Lung (tissue), 11 donors: ENCODE measurements at regions not wholly inside any gene's neighbourhood (a gene's known extent, or its start where the extent isn't known, plus 50 kb on each side); places are given as distances from the start of the nearest gene placed in this dataset.
A peak's percentile ranks its signal among the peaks of the same experiment; 100 is the strongest.

Experiments
- ATAC-seq: fragments of 200-7000 bp; cut with Tn5 transposase; one replicate; pipeline ENCODE4 v1.9.1; 2020; ENCODE audit warnings: moderate number of reproducible peaks; ENCODE audit not compliant: insufficient read depth, low FRiP score
- DNase-seq, 3 donors: peaks; one replicate each; pipeline ENCODE4 v3.0.0-alpha.2; 2013 to 2017
- H3K27ac ChIP-seq, 2 donors: one replicate each; pipeline ENCODE4 v1.5.1; 2013; ENCODE audit warnings: mild to moderate bottlenecking in 2 of 2, moderate library complexity in 2 of 2, control low read depth in 1 of 2, inconsistent platforms in 1 of 2, low read depth in 1 of 2, low read length in 1 of 2
- H3K27me3 ChIP-seq, 3 donors: one replicate each; pipeline ENCODE4 v1.5.1; 2013; ENCODE audit warnings: low read length in 2 of 3; ENCODE audit not compliant: control insufficient read depth in 3 of 3, insufficient read depth in 3 of 3
- H3K36me3 ChIP-seq, 4 donors: one replicate each; pipeline ENCODE4 v1.5.1; 2013; ENCODE audit warnings: low read length in 4 of 4, mild to moderate bottlenecking in 1 of 4, moderate library complexity in 1 of 4; ENCODE audit not compliant: control insufficient read depth in 4 of 4, insufficient read depth in 4 of 4
- H3K4me1 ChIP-seq, 5 donors: one replicate each; pipeline ENCODE4 v1.5.1; 2013; ENCODE audit warnings: low read length in 5 of 5, mild to moderate bottlenecking in 2 of 5, moderate library complexity in 1 of 5; ENCODE audit not compliant: control insufficient read depth in 5 of 5, insufficient read depth in 5 of 5
- H3K4me3 ChIP-seq: one replicate; pipeline ENCODE4 v1.5.1; 2013; ENCODE audit warnings: mild to moderate bottlenecking, control low read depth, moderate library complexity
- H3K9ac ChIP-seq, 2 donors: one replicate each; pipeline ENCODE4 v1.5.1; 2013; ENCODE audit warnings: low read length in 2 of 2, control low read depth in 1 of 2; ENCODE audit not compliant: insufficient read depth in 1 of 2
- H3K9me3 ChIP-seq, 4 donors: one replicate each; pipeline ENCODE4 v1.5.1; 2013; ENCODE audit warnings: low read length in 3 of 4, mild to moderate bottlenecking in 1 of 4, moderate library complexity in 1 of 4; ENCODE audit not compliant: control insufficient read depth in 4 of 4, insufficient read depth in 3 of 4
- WGBS, 2 donors: extraction: QIAGEN DNeasy Blood & Tissue Kit; methylation state at CpG; one replicate each; pipeline ENCODE4 v1.1.7; 2013; 5-methylcytosine and 5-hydroxymethylcytosine counted together
- TF ChIP-seq, protein P1 (sequence below): IDR thresholded peaks from 2 replicates; pipeline ENCODE4 v1.5.1; 2012; ENCODE audit warnings: mild to moderate bottlenecking; ENCODE audit errors: control extremely low read depth, extremely low read depth
- donor health status: control.
- donor health status: control.
- donor health status: Bipolar disorder and iron deficiency.
- donor health status: healthy.
- donor health status: DM: yes; HTN: yes; CAD: no.

DNA sequence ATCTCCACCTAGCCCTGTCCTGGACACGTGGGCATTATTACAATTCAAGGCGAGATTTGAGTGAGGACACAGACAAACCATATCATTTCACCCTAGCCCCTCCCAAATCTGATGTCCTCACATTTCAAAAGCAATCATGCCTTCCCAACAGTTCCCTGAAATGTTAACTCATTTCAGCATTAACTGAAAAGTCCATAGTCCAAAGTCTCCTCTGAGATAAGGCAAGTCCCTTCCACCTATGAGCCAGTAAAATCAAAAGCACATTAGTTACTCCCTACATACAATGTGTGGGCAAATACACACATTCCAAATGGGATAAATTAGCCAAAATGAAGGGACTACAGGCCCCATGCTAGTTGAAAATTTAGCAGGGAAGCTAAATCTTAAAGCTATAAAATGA is 546.0 kb upstream of the LMO3 start:
- H3K27ac ChIP-seq: no peak overlapping the region
- H3K9ac ChIP-seq: no peak overlapping the region
- peaks cover 0 to 7% (median 0%) of the 10 kb centered on the region in 4 donors for H3K9me3 ChIP-seq
- no peaks in the 10 kb centered on the region for H3K36me3 ChIP-seq
- no peaks in the 10 kb centered on the region for H3K27me3 ChIP-seq
- ATAC-seq (no peak), DNase-seq (no peak)
- no peaks in the 10 kb centered on the region for H3K4me1 ChIP-seq
- WGBS, 2 donors: 86 to 87% methylated on average over 2 of the region's 2 CpGs
- TF ChIP-seq, protein P1, sequence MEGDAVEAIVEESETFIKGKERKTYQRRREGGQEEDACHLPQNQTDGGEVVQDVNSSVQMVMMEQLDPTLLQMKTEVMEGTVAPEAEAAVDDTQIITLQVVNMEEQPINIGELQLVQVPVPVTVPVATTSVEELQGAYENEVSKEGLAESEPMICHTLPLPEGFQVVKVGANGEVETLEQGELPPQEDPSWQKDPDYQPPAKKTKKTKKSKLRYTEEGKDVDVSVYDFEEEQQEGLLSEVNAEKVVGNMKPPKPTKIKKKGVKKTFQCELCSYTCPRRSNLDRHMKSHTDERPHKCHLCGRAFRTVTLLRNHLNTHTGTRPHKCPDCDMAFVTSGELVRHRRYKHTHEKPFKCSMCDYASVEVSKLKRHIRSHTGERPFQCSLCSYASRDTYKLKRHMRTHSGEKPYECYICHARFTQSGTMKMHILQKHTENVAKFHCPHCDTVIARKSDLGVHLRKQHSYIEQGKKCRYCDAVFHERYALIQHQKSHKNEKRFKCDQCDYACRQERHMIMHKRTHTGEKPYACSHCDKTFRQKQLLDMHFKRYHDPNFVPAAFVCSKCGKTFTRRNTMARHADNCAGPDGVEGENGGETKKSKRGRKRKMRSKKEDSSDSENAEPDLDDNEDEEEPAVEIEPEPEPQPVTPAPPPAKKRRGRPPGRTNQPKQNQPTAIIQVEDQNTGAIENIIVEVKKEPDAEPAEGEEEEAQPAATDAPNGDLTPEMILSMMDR: no peak
- H3K4me3 ChIP-seq: no peak overlapping the region

DNA sequence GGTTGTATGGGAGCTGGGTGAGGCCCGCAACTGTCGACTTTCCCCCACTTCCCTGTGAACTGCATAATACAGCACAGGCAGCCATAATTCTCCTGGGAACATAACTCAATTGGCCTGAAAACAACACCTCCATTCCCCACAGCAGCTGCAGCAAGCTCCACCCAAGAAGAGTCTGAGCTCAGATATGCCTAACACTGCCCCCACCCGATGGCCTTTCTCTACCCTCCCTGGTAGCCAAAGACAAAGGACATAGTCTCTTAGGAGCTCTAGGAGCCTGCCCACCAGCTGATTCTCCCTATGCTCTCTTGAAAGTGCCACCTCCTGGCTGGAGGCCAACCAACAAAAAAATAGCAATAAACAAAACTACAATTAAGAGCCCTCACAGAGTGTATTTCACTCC is 542.7 kb upstream of the LMO3 start:
- ATAC-seq: no peak
- 86 to 91% methylated on average over 3 of the region's 3 CpGs for WGBS, 2 donors
- Histone ChIP-seq H3K4me3 (no peak overlapping the region), H3K36me3 (no peaks in the 10 kb centered on the region), H3K9me3 (peaks cover 0 to 9% (median 0%) of the 10 kb centered on the region in 4 donors), H3K27me3 (no peaks in the 10 kb centered on the region), H3K27ac (no peak overlapping the region), H3K4me1 (no peaks in the 10 kb centered on the region), H3K9ac (no peak overlapping the region)
- TF ChIP-seq, protein P1: no peak
- DNase-seq: no peak

DNA sequence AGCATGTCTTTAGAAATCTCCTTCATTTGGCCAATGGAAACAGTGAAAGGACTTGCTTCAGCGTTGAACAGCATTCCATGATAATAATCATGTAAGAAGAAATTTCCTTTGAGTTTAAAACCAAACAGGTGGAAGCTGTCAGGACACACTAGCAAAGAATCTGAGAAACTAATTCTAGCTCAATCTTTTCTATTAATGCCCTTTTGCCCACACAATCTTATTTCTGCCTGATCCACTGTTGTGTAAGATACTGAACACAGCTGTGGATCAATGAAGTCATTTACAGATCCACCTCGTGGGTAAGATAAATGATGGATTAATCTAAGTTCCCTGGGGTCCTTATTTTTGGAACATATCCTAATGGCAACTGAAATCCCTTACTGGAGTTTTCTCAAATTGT is 536.9 kb upstream of the LMO3 start:
- ATAC-seq (no peak), DNase-seq (peak; percentile 44 to 94 (median 90))
- no peak overlapping the region for H3K27ac ChIP-seq

More for the DNA sequence above, 536.9 kb upstream of the LMO3 start:
- 45 to 66% methylated on average over 2 of the region's 2 CpGs for WGBS, 2 donors
- Histone ChIP-seq H3K36me3 (no peaks in the 10 kb centered on the region), H3K4me3 (no peak overlapping the region), H3K27me3 (no peaks in the 10 kb centered on the region), H3K9me3 (peaks cover 0 to 2% (median 0%) of the 10 kb centered on the region in 4 donors), H3K9ac (no peak overlapping the region), H3K4me1 (peaks cover 0 to 8% (median 4%) of the 10 kb centered on the region in 5 donors)
- TF ChIP-seq, protein P1: no peak
